Stimulated activated CD4-positive, alpha-beta T cell treated with anti-CD3 and anti-CD28 coated beads, Interleukin-4, amount 100 ng/mL, for 4 hours (primary cell): ENCODE measurements at regions not wholly inside any gene's neighbourhood (a gene's known extent, or its start where the extent isn't known, plus 50 kb on each side); places are given as distances from the start of the nearest gene placed in this dataset.
"Not testable (repeated sequence)": the region's sequence is repeated elsewhere in the genome, so short reads cannot be mapped to it uniquely, and the experiment has no call there.

Experiments
- DNase-seq, 2 experiments: peaks; one replicate each; pipeline ENCODE4 v3.0.0-alpha.2; 2020

DNA sequence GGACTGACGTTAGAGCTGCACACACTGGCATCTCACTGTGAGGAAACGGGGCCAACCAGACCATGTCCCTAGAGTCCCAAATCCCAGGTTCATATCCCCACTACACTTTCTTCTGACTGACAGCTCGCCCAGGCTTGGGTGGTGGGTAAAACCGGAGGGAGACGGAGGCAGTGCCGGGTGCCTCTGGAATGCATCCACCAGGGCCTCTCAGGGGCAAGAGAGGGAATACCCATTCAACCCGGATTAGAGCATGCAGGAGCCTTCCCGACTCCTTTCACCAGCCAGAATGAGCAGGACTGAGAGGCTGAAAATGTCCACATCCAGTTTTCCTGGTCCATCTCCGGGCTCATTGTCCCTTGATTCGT, 297.2 kb downstream of the ADGRD1 start:
- DNase-seq, result no peak

DNA sequence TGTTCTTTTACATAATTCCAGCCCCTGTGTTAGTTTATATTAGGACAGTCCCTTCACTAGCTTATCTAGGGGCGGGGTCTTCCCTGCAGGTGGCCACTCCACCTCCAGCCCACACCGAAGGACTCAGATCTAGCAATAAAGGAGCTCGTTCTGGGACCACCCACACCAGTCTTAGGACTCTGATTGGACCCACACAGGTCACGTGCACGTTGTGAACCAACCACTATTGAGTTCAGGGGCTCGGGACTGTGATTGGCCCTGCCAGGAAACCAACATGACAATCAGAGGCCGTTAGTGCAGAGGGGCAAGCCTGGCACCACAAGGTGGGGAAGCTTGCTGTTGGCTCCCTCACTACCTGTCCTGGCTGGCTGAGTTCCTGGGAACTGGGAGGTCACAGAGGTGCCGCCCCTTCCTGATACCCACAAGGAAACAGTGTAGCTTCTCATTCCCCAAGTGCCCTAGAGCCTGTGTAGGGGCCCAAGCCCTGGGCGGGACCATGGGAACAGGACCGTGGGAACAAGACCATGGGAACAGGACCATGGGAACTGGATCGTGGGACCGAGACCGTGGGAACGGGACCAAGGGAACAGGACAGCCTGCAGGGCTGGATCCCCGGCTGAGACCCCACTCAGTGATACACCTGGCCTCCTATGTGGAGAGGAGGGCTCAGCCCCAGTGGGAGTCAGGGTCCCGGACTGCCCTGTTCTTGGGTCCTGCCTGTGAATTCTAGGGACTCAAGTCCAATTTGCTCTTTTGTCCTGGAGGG, 297.8 kb downstream of the ADGRD1 start:
- DNase-seq, result no peak

- no peak for DNase-seq
Measured at GRCh38 chr12:131253376-131254026, 299.8 kb downstream of the ADGRD1 start.

- DNase-seq, result no peak
Measured at GRCh38 chr12:131254374-131254773, 300.7 kb downstream of the ADGRD1 start.

DNA sequence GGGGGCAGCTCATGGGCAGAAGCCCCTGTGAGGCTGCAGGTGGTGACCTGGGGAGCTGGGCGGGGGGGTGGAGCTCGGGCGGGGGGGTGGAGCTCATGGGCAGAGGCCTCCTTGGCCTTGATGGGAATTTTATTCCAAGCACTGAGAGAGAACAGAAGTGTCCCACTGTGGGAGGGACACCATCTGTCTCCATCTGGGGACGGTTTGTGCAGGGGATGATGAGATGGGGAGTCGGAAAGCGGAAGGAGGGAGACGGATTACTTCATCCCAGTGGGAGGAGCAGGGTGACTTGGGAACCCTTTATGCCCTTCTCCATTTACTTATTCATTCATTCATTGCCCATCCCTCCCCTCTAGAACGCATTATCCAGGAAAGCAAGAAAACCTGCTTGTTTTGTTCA, 304.7 kb downstream of the ADGRD1 start:
- DNase-seq, result no peak

DNA sequence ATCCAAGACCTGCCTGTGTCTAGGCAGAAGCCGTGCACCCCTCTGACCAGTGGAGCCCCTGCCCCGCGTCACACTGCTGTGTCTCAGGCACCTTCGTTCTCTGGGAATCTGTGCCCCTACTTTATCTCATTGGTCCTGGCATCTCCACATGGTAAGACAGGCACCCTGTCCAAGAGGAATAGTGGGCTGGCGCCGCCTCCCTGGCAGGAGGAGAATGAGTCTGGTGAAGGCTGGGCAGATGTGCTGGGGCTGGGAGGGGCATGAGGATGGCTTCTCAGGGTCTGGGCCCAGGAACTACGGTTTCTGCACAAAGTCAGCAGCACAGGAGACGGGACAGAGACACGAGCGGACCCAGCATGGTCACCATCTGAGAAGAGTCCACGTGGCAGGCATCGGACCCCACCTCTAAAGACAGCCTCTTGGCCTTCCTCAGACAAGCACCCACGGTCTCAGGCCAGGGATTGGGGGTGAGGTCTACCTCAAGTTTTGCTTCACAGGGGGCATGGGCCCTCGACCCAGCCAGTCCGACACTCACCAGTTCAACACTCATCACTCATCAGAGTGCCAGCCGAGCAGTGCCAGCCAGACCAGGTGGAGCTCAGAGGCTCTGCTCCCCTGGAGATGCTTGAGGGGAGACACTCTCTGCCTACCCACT, 306.7 kb downstream of the ADGRD1 start:
- DNase-seq, result no peak

DNA sequence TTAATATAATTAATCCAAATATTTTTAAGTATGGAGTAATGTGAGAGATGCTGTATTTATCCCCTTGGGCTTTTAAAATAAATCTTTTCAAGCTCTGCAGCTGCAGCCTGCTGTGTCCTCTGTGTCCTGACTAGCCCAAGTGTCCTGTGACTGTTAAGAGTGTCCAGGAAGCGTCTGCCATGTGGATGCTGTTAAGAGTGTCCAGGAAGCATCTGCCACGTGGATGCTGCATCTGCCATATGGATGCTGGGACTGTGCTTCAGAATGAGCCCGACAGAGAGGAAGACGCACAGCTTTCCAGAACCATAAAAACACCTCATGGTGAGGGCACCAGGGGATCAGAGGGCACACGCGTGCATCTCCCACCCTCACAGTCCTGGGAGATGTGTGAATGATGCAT, 307.2 kb downstream of the ADGRD1 start:
- no peak for DNase-seq

DNA sequence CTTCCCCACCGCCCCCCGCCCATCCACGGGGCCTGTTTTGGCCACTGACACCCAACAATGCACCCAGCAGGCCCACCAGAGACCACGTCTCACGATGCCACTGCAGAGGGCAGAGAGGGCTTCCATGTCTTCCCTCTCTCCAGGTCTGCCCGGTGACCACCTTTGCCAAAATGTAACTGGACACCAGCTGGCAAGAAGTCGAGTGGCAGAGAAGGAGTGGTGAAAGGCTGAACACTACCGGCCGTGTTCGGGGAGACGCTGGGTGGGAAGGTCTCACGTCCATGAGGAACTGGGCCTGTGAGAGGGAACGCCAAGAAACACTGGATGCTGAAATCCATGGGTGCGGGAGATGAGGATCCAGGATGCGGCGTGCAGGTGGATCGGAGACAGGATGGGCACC, 308.2 kb downstream of the ADGRD1 start:
- DNase-seq, result no peak

DNA sequence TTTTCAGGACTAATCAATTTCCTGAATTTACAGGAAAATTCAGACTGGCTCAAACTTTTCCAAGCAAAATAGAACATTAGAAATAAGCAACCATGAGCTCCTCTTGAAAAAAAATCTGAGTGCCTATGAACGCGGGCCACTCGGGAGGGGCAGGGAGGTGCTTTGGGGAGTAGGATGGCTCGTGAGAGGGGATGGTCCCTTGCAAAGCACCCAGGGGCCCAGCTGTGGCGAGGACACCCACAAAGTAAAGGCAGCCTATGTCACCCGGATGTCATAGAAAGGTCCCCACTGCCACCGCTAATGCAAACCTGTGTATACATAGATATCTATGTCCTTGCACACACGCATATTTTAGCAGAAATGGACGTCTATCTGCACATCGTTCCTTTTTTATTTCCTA, 309.9 kb downstream of the ADGRD1 start:
- no peak for DNase-seq

DNA sequence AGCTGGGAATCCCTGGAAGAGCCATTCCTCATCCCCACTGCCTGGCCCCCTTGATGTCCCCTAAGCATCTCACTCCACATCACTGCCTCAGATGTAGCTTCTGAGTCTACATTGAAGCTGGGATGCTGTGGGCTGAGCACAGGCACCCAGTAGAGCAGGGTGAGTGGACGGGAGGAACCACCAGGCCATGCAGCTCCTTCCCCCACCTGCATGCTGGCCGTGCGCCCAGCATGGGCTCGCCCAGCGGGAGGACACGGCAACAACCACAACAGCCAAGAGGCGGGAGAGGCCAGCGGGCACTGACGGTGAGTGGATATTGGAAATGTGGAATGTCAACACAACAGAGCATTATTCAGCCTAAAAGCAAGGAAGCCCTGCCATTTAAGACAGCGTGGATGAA, 310.9 kb downstream of the ADGRD1 start:
- no peak for DNase-seq

DNA sequence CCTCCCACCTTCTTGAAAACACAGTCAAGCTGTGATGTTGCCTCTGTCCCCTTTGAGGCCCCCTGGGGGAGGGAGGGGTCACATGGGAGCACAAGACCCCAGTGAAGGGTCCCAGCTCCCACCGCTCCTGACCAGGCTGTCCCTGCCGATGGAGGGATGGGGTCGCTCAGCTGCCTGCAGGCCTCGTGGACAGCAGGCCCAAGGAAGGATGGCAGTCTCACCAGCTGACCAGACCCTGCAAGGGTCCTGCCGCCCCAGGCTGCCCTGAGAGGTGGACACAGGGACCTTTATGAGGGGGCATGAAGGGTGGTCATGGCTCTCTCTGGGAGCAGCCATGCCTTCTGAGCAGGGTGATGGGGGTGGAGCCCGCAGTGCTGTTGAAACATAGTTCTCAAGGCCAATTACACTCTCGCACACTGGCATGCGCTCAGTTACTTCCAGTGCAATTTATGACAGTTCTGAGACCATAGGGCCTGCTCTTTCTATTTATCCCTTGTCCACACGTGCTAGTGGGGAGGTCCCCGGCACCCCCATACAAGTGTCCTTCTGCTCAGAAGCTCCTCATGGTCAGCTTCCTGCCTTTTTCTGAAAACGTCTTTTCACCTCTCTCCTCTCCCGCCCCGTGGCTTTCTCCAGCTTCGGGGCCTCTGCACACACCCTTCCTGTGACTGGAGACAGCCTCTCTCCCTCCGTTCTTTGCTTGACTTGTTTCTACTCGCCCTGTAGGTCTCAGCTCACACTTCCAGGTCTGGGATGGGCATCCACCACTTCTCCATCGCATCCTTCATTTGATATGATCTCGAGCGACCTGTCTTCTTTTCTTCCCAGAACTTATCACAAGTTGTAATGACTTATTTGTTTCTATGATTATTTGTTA, 313.1 kb downstream of the ADGRD1 start:
- DNase-seq, result no peak

DNA sequence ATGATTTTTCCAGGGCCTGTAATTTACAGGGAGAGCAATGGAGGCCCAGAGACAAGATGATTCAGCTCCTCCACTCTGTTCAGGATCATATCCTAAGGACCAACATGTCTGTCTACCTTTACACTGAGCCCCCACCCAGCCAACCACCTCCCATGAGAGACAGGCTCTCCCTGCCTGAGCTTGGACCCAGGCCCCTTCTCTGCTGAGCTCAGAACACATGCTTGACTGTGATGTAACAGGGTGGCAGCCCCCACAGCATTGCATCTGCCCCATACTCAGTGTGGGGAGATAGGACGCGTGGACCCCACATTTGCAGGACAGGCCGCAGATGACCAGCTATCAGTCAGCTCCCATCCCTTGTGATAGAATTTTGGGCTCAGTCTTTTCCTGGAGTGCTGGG, 313.9 kb downstream of the ADGRD1 start:
- DNase-seq, result no peak

GRCh38 chr12:131268123-131268522, 314.4 kb downstream of the ADGRD1 start:
- not testable (repeated sequence) for DNase-seq

DNA sequence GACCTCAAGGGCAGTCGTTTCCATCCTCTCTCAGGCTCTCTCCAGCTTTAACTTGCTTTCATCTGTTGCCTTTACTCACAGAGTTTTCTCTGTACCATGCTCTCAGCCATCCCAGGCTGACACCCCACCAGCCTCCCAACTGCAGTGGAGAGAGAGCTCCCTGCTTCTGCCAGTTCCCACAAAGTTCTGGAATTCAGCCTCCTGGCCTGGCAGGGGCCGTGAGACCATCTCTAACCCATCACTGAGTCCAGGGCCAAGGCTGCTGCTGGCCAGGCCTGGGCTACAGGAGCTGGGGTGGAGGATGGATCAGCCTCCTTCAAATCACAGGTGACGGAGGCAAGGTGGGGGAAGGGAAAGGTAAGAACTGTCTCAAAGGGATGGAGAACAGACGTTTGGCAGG, 314.9 kb downstream of the ADGRD1 start:
- not testable (repeated sequence) for DNase-seq

GRCh38 chr12:131269551-131269950, 315.8 kb downstream of the ADGRD1 start:
- no peak for DNase-seq

- not testable (repeated sequence) for DNase-seq
Measured at GRCh38 chr12:131269977-131270376, 316.3 kb downstream of the ADGRD1 start.

DNA sequence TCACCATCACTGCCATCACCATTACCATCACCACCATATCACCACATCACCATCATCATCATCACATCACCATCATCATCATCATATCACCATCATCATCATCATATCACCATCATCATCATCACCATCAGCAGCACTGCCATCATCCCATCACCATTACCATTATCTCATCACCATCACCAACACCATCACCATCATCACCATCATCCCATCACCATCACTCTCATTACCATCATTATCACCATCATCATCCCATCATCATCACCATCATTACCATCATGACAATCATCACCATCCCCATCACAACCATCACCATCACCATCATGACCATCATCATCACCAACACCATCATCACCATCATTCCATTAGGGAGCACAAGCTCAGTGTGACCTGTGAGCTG, 318.0 kb downstream of the ADGRD1 start:
- DNase-seq, result no peak

- not testable (repeated sequence) for DNase-seq
Measured at GRCh38 chr12:131272283-131272814, 318.6 kb downstream of the ADGRD1 start.

DNA sequence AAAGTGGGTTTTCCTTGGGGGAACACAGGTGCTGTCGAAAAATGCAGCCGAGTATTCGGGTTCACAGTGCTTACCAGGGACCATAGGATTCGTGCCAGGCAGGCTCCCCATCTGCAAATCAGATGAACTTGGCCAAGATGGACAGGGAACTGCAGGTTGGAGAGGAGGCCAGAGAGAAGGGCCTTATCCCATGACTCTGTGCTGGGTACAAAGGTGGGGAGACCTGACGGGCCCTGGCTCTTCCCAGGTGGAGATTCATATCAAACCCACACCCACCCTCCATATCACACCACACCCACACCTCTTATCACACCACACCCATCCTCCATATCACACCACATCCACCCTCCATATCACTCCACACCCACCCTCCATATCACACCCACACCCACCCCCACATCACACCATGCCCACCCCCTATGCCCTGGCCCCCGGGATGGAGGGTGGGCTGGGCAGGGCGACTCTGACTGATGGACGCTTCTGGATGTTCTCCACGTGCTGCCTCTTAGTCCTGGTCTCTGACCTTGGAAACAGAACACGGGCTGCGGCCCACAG, 319.7 kb downstream of the ADGRD1 start:
- no peak for DNase-seq

GRCh38 chr12:131274061-131274460, 320.4 kb downstream of the ADGRD1 start:
- DNase-seq, result no peak

DNA sequence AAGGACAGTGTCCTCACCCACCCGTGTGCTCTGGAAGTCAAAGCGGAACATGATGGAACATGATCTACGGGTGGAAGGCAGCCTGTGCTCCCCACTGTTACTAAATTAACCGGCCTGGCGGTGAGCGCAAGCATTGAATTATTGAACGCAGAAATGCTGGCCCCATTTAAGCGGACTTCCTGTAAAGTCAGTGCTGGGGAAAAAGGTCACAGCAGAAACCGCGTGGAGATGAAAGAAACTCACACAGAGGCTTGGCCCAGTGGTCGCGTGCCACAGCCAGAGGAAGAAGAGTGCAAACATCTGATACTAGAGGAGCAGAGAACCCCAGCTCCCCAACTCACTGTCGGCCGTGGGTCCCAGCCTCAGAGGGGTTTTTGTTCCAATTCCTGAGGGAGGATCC, 321.2 kb downstream of the ADGRD1 start:
- no peak for DNase-seq

- no peak for DNase-seq
Measured at GRCh38 chr12:131275824-131276223, 322.1 kb downstream of the ADGRD1 start.
